ENCODE measurements at regions not wholly inside any gene's neighbourhood (a gene's known extent, or its start where the extent isn't known, plus 50 kb on each side); places are given as distances from the start of the nearest gene placed in this dataset.

DNA sequence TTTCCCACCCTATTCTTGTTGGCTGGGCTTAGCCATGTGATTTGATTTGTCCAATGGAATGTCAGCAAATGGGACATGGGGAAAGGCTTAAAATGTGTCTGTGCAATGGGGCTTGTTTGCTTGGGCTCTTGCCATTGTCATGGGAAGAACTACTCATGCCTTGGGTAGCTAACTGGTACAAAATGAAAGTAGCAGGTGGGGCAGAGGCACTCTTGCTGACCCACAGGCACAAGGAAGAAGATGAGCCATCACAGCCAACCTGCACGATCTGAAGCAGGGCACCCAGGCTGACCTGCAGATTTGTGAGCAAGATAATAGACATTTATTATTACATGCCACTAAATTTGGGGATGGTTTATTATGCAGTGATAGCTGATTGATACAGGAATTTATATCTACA, 305.9 kb upstream of the CAMK1G start (continued):
- TF ChIP-seq CTCF (conservative IDR thresholded peaks at IDR 0.05; ENCODE audit: low read depth in 2 of 2): no peak
- TF ChIP-seq EZH2 (IDR thresholded peaks at IDR 0.05; ENCODE audit: low read depth, unreplicated experiment): no peak
- TF ChIP-seq ZNF462 (CRISPR knock-in tag; IDR thresholded peaks at IDR 0.05): no peak

DNA sequence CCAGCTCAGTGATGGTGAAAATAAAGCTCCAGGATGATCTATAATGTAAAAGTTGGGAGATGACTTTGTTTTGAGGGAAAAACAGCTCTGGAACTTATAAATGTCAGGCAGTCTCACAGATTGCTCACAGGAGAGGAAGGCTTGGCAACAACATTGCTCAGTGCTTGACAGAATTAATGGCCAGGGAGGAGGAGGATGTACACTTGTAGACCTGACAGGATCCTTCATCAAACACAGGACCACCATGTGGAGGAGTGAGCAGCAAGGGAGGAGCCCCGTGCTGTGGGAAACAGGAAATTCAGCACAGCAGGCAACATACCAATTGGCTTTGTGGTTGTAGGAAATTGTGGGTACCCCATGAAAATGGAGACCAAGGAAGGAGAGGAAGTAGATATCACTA, 291.8 kb upstream of the CAMK1G start:
- TF ChIP-seq ETS1 (IDR thresholded peaks at IDR 0.05): peak; percentile 50; the same call in 1 of the 2 replicates
- TF ChIP-seq, protein P1, sequence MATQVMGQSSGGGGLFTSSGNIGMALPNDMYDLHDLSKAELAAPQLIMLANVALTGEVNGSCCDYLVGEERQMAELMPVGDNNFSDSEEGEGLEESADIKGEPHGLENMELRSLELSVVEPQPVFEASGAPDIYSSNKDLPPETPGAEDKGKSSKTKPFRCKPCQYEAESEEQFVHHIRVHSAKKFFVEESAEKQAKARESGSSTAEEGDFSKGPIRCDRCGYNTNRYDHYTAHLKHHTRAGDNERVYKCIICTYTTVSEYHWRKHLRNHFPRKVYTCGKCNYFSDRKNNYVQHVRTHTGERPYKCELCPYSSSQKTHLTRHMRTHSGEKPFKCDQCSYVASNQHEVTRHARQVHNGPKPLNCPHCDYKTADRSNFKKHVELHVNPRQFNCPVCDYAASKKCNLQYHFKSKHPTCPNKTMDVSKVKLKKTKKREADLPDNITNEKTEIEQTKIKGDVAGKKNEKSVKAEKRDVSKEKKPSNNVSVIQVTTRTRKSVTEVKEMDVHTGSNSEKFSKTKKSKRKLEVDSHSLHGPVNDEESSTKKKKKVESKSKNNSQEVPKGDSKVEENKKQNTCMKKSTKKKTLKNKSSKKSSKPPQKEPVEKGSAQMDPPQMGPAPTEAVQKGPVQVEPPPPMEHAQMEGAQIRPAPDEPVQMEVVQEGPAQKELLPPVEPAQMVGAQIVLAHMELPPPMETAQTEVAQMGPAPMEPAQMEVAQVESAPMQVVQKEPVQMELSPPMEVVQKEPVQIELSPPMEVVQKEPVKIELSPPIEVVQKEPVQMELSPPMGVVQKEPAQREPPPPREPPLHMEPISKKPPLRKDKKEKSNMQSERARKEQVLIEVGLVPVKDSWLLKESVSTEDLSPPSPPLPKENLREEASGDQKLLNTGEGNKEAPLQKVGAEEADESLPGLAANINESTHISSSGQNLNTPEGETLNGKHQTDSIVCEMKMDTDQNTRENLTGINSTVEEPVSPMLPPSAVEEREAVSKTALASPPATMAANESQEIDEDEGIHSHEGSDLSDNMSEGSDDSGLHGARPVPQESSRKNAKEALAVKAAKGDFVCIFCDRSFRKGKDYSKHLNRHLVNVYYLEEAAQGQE (IDR thresholded peaks at IDR 0.05; ENCODE audit: unreplicated experiment): no peak
- Histone ChIP-seq H3K4me2 (0 out of 2 replicates have a peak overlapping the region, but pooled peaks have one; percentile 24), H3K4me3 (no peak overlapping the region), H4K20me1 (replicated peaks; ENCODE audit: insufficient read depth) (no peaks in the 10 kb centered on the region), H3K4me1 (ENCODE audit: insufficient read depth) (peaks cover 5% of the 10 kb centered on the region; the same call in 1 of the 2 replicates), H3F3A (replicated peaks; ENCODE audit: low read depth) (no peaks in the 10 kb centered on the region), H3K27me3 (ENCODE audit: insufficient read depth) (no peaks in the 10 kb centered on the region), H3K36me3 (ENCODE audit: insufficient read depth) (no peaks in the 10 kb centered on the region), H3K9me2 (ENCODE audit: insufficient read depth) (0 out of 2 replicates have a peak, but pooled peaks cover 9% of the 10 kb centered on the region), H3K27ac (ENCODE audit: low read depth) (no peak overlapping the region), H3K79me2 (replicated peaks; ENCODE audit: insufficient read depth) (no peaks in the 10 kb centered on the region), H2AFZ (peak overlapping the region; percentile 64; the same call in 1 of the 2 replicates)
- Mint-ChIP-seq H3K27me3 (ENCODE audit: insufficient read depth, low read depth, poor library complexity) (peaks cover 1% of the 10 kb centered on the region), H3K36me3 (ENCODE audit: low read depth) (no peaks in the 10 kb centered on the region), H3K4me3 (no peak overlapping the region), H3K27ac (no peak overlapping the region), H3K4me1 (peaks cover 11% of the 10 kb centered on the region), H3K9me3 (no peaks in the 10 kb centered on the region)
- peak; percentile 8 for DNase-seq (ENCODE audit: low spot score)
- ATAC-seq: no peak

All from GM23338 (cell line).